Skeletal muscle satellite cell (primary cell): ENCODE measurements at regions not wholly inside any gene's neighbourhood (a gene's known extent, or its start where the extent isn't known, plus 50 kb on each side); places are given as distances from the start of the nearest gene placed in this dataset.

Experiments used
- H3K27me3 ChIP-seq: 2 replicates; pipeline ENCODE4 v1.7.0; 2013; ENCODE audit warnings: low read length; ENCODE audit not compliant: control insufficient read depth, insufficient read depth
- H3K36me3 ChIP-seq: 2 replicates; pipeline ENCODE4 v1.7.0; 2013; ENCODE audit warnings: mild to moderate bottlenecking, control low read depth, low read length; ENCODE audit not compliant: insufficient read depth
- H3K4me1 ChIP-seq: 2 replicates; pipeline ENCODE4 v1.7.0; 2013; ENCODE audit warnings: low read length; ENCODE audit not compliant: control insufficient read depth, insufficient read depth
- H3K4me2 ChIP-seq: 2 replicates; pipeline ENCODE4 v1.7.0; 2013; ENCODE audit warnings: mild to moderate bottlenecking, low read length
- H3K4me3 ChIP-seq: 2 replicates; pipeline ENCODE4 v1.7.0; 2013; ENCODE audit warnings: low read length
- H3K9ac ChIP-seq: 2 replicates; pipeline ENCODE4 v1.7.0; 2013; ENCODE audit warnings: mild to moderate bottlenecking, low read depth, low read length, moderate library complexity
- H3K9me3 ChIP-seq: replicated peaks from 2 replicates; pipeline ENCODE4 v1.7.0; 2013; ENCODE audit warnings: mild to moderate bottlenecking, control low read depth, low read length

GRCh38 chr14:56386024-56386423 lies 193.6 kb upstream of the TMEM260 start:
- Histone ChIP-seq H3K9ac (no peak overlapping the region), H3K4me3 (no peak overlapping the region), H3K36me3 (no peaks in the 10 kb centered on the region), H3K4me2 (no peak overlapping the region), H3K27me3 (no peaks in the 10 kb centered on the region), H3K4me1 (no peaks in the 10 kb centered on the region), H3K9me3 (no peaks in the 10 kb centered on the region)

- Histone ChIP-seq H3K4me1 (no peaks in the 10 kb centered on the region), H3K9ac (no peak overlapping the region), H3K36me3 (no peaks in the 10 kb centered on the region), H3K4me2 (no peak overlapping the region), H3K4me3 (no peak overlapping the region), H3K27me3 (no peaks in the 10 kb centered on the region), H3K9me3 (no peaks in the 10 kb centered on the region)
Observed at GRCh38 chr14:56390859-56391258, 188.7 kb upstream of the TMEM260 start.

GRCh38 chr14:56394826-56395530 lies 184.6 kb upstream of the TMEM260 start:
- no peak overlapping the region for H3K4me2 ChIP-seq
- no peak overlapping the region for H3K9ac ChIP-seq
- no peaks in the 10 kb centered on the region for H3K36me3 ChIP-seq
- H3K27me3 ChIP-seq: no peaks in the 10 kb centered on the region
- no peak overlapping the region for H3K4me3 ChIP-seq
- H3K4me1 ChIP-seq: no peaks in the 10 kb centered on the region
- H3K9me3 ChIP-seq: no peaks in the 10 kb centered on the region

- Histone ChIP-seq H3K9ac (no peak overlapping the region), H3K36me3 (no peaks in the 10 kb centered on the region), H3K4me2 (no peak overlapping the region), H3K9me3 (no peaks in the 10 kb centered on the region), H3K4me1 (no peaks in the 10 kb centered on the region), H3K27me3 (no peaks in the 10 kb centered on the region), H3K4me3 (no peak overlapping the region)
Observed at GRCh38 chr14:56400109-56400825, 179.3 kb upstream of the TMEM260 start.

- no peak overlapping the region for H3K4me3 ChIP-seq
- no peak overlapping the region for H3K9ac ChIP-seq
- no peaks in the 10 kb centered on the region for H3K36me3 ChIP-seq
Observed at GRCh38 chr14:56412468-56413434, 166.8 kb upstream of the TMEM260 start.

GRCh38 chr14:56413721-56414120 lies 165.9 kb upstream of the TMEM260 start:
- Histone ChIP-seq H3K9me3 (no peaks in the 10 kb centered on the region), H3K36me3 (no peaks in the 10 kb centered on the region), H3K4me2 (no peak overlapping the region), H3K4me3 (no peak overlapping the region), H3K9ac (no peak overlapping the region), H3K27me3 (no peaks in the 10 kb centered on the region), H3K4me1 (no peaks in the 10 kb centered on the region)

More at GRCh38 chr14:56412468-56413434, 166.8 kb upstream of the TMEM260 start:
- Histone ChIP-seq H3K9me3 (no peaks in the 10 kb centered on the region), H3K27me3 (no peaks in the 10 kb centered on the region), H3K4me2 (peak overlapping the region; percentile 15), H3K4me1 (no peaks in the 10 kb centered on the region)

- Histone ChIP-seq H3K9me3 (no peaks in the 10 kb centered on the region), H3K9ac (no peak overlapping the region), H3K4me1 (no peaks in the 10 kb centered on the region), H3K36me3 (no peaks in the 10 kb centered on the region), H3K4me3 (no peak overlapping the region), H3K27me3 (no peaks in the 10 kb centered on the region), H3K4me2 (no peak overlapping the region)
Observed at GRCh38 chr14:56414236-56414635, 165.4 kb upstream of the TMEM260 start.

GRCh38 chr14:56416213-56416612 lies 163.4 kb upstream of the TMEM260 start:
- Histone ChIP-seq H3K36me3 (no peaks in the 10 kb centered on the region), H3K4me1 (no peaks in the 10 kb centered on the region), H3K4me3 (no peak overlapping the region), H3K9ac (no peak overlapping the region), H3K9me3 (no peaks in the 10 kb centered on the region), H3K27me3 (no peaks in the 10 kb centered on the region), H3K4me2 (no peak overlapping the region)

GRCh38 chr14:56417173-56417572 lies 162.4 kb upstream of the TMEM260 start:
- Histone ChIP-seq H3K9ac (no peak overlapping the region), H3K4me3 (no peak overlapping the region), H3K9me3 (no peaks in the 10 kb centered on the region), H3K4me2 (no peak overlapping the region), H3K36me3 (no peaks in the 10 kb centered on the region), H3K4me1 (no peaks in the 10 kb centered on the region), H3K27me3 (no peaks in the 10 kb centered on the region)

- H3K36me3 ChIP-seq: no peaks in the 10 kb centered on the region
- H3K4me3 ChIP-seq: no peak overlapping the region
- H3K9me3 ChIP-seq: no peaks in the 10 kb centered on the region
- peaks cover 7% of the 10 kb centered on the region for H3K4me1 ChIP-seq
- H3K27me3 ChIP-seq: no peaks in the 10 kb centered on the region
- H3K9ac ChIP-seq: no peak overlapping the region
- no peak overlapping the region for H3K4me2 ChIP-seq
Observed at GRCh38 chr14:56419750-56420149, 159.8 kb upstream of the TMEM260 start.

- no peak overlapping the region for H3K4me2 ChIP-seq
- H3K4me1 ChIP-seq: peaks cover 7% of the 10 kb centered on the region
- no peak overlapping the region for H3K9ac ChIP-seq
Observed at GRCh38 chr14:56422221-56422620, 157.4 kb upstream of the TMEM260 start.

More at GRCh38 chr14:56422221-56422620, 157.4 kb upstream of the TMEM260 start:
- H3K27me3 ChIP-seq: no peaks in the 10 kb centered on the region
- H3K9me3 ChIP-seq: no peaks in the 10 kb centered on the region
- H3K4me3 ChIP-seq: no peak overlapping the region
- no peaks in the 10 kb centered on the region for H3K36me3 ChIP-seq
